Transverse colon (tissue), 4 donors: ENCODE measurements at regions not wholly inside any gene's neighbourhood (a gene's known extent, or its start where the extent isn't known, plus 50 kb on each side); places are given as distances from the start of the nearest gene placed in this dataset.

ENCODE experiments used
- EP300 ChIP-seq: sonication (generic); formaldehyde crosslinking; IDR thresholded peaks from one replicate; pipeline ENCODE4 v1.6.1; 2017; ENCODE audit warnings: antibody characterized with exemption, low read depth
- POLR2A ChIP-seq: fragments of 450-650 bp; IDR thresholded peaks from one replicate; pipeline ENCODE4 v1.6.1; 2016; ENCODE audit warnings: antibody characterized with exemption, mild to moderate bottlenecking, moderate library complexity
- POLR2AphosphoS5 ChIP-seq, 3 donors: sonication (generic); formaldehyde crosslinking; IDR thresholded peaks; one replicate each; pipeline ENCODE4 v1.6.1; 2016; ENCODE audit warnings: antibody characterized with exemption in 3 of 3
- TF ChIP-seq, protein P1 (sequence below), 5 experiments: fragments of 200-600 bp in 3 of 5; fragments of 450-650 bp in 2 of 5; sonication (generic) in 3 of 5; IDR thresholded peaks; 1 replicate in 2 of 5; 2 replicates in 3 of 5; pipeline ENCODE4 v1.5.1; 2016 to 2017; ENCODE audit warnings: antibody characterized with exemption in 5 of 5, inconsistent platforms in 3 of 5, mild to moderate bottlenecking in 2 of 5, moderate library complexity in 1 of 5

DNA sequence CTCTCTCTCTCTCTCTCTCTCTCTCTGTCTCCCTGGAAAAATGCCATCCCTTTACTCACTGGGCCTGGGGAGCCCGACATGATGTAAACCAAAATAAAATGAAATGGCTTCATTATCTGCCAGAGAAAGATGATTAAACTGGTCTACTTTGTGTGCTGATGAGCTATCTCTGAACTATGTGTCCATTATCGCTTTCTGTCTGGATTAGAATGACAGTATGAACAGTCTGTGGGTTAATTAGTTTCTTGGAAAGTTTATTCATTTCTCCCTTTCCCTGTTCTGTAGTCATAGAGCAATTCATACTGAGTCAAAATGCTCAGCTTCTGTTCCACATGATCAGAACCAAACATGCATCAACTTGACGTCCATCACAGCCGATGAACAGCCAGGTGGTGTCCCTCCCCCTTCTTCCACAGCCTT, 72.4 kb upstream of the KCND3 start:
- TF ChIP-seq POLR2A, result no peak
- TF ChIP-seq, protein P1, sequence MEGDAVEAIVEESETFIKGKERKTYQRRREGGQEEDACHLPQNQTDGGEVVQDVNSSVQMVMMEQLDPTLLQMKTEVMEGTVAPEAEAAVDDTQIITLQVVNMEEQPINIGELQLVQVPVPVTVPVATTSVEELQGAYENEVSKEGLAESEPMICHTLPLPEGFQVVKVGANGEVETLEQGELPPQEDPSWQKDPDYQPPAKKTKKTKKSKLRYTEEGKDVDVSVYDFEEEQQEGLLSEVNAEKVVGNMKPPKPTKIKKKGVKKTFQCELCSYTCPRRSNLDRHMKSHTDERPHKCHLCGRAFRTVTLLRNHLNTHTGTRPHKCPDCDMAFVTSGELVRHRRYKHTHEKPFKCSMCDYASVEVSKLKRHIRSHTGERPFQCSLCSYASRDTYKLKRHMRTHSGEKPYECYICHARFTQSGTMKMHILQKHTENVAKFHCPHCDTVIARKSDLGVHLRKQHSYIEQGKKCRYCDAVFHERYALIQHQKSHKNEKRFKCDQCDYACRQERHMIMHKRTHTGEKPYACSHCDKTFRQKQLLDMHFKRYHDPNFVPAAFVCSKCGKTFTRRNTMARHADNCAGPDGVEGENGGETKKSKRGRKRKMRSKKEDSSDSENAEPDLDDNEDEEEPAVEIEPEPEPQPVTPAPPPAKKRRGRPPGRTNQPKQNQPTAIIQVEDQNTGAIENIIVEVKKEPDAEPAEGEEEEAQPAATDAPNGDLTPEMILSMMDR (IDR thresholded peaks at IDR 0.05), result no peak
- TF ChIP-seq POLR2AphosphoS5 (IDR thresholded peaks at IDR 0.05), result no peak
- TF ChIP-seq EP300, result no peak
